Immature natural killer cell (primary cell): ENCODE measurements at regions not wholly inside any gene's neighbourhood (a gene's known extent, or its start where the extent isn't known, plus 50 kb on each side); places are given as distances from the start of the nearest gene placed in this dataset.
A peak's percentile ranks its signal among the peaks of the same experiment; 100 is the strongest.
"Not testable (repeated sequence)": the region's sequence is repeated elsewhere in the genome, so short reads cannot be mapped to it uniquely, and the experiment has no call there.

Source experiments
- DNase-seq, 3 donors: peaks; one replicate each; pipeline ENCODE4 v3.0.0; 2022; ENCODE audit warnings: mixed read lengths in 1 of 3
- H3K27ac Mint-ChIP-seq, 6 donors: one replicate each; pipeline ENCODE4 v1.8.0; 2020; ENCODE audit warnings: mixed read lengths in 6 of 6, mild to moderate bottlenecking in 5 of 6, inconsistent platforms in 4 of 6, moderate library complexity in 3 of 6
- H3K27me3 Mint-ChIP-seq, 3 donors: one replicate each; pipeline ENCODE4 v1.8.0; 2020 to 2021; ENCODE audit warnings: low read depth in 3 of 3, mild to moderate bottlenecking in 3 of 3, mixed read lengths in 3 of 3, moderate library complexity in 3 of 3, inconsistent platforms in 1 of 3
- H3K36me3 Mint-ChIP-seq, 3 donors: one replicate each; pipeline ENCODE4 v1.8.0; 2020; ENCODE audit warnings: mixed read lengths in 3 of 3, inconsistent platforms in 2 of 3, mild to moderate bottlenecking in 2 of 3
- H3K4me1 Mint-ChIP-seq, 2 donors: one replicate each; pipeline ENCODE4 v1.8.0; 2020; ENCODE audit warnings: inconsistent platforms in 2 of 2, mild to moderate bottlenecking in 2 of 2, mixed read lengths in 2 of 2, moderate library complexity in 1 of 2
- H3K4me3 Mint-ChIP-seq, 5 donors: one replicate each; pipeline ENCODE4 v1.8.0; 2020; ENCODE audit warnings: mild to moderate bottlenecking in 5 of 5, mixed read lengths in 5 of 5, inconsistent platforms in 3 of 5, moderate library complexity in 3 of 5
- H3K9me3 Mint-ChIP-seq, 6 donors: one replicate each; pipeline ENCODE4 v1.8.0; 2020; ENCODE audit warnings: mild to moderate bottlenecking in 6 of 6, mixed read lengths in 6 of 6, inconsistent platforms in 4 of 6, moderate library complexity in 3 of 6

DNA sequence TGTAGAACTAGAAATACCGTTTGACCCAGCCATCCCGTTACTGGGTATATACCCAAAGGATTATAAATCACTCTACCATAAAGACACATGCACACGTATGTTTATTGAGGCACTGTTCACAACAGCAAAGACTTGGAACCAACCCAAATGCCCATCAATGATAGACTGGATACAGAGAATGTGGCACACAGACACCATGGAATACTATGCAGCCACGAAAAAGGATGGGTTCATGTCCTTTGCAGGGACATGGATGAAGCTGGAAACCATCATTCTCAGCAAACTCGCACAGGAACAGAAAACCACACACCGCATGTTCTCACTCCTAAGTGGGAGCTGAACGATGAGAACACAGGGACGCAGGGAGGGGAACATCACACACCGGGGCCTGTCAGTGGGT, 85.6 kb upstream of the PPP2R3B start:
- H3K36me3 Mint-ChIP-seq, H3K27ac Mint-ChIP-seq, H3K4me1 Mint-ChIP-seq, H3K4me3 Mint-ChIP-seq, DNase-seq, H3K9me3 Mint-ChIP-seq, H3K27me3 Mint-ChIP-seq: not testable (repeated sequence)

DNA sequence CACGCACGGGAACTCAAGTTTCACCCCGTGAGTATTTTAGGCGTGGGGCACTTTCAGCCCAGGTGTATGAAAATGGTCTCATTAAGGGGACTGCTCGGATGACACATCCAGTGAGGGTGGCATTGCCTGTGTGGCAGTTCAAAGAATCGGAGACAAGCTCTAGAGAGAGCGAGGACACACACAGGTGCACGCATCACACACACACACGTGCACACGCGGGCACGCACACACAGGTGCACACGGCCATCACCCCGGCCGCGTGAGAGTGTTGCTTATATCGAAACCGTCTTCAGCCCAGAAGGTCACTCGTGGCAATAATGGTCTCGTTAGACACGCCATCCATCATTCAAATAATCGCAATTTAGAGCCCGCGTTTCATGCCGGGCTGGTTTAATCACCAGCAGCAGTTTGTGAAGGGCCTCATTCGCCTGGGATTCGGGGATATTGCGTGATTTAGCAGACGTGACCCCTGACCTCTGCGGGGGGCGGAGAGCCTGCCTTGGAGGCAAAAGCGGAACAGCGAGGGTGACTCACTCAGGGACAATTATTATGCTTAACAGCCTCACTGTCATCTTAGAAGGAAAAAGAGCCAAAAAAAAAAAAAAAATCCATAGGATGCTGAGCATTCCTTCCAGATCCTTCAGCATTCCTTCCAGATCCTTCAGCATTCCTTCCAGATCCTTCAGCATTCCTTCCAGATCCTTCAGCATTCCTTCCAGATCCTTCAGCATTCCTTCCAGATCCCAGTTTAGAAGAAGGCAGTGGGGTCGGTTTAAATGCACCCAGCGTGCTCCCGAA, 89.4 kb upstream of the PPP2R3B start:
- H3K27ac Mint-ChIP-seq: no peak overlapping the region
- no peaks in the 10 kb centered on the region for H3K36me3 Mint-ChIP-seq
- no peaks in the 10 kb centered on the region for H3K4me1 Mint-ChIP-seq
- peaks cover 0 to 2% (median 0%) of the 10 kb centered on the region in 3 donors for H3K27me3 Mint-ChIP-seq
- no peak for DNase-seq
- no peak overlapping the region for H3K4me3 Mint-ChIP-seq
- H3K9me3 Mint-ChIP-seq: peaks cover 0 to 8% (median 2%) of the 10 kb centered on the region in 6 donors

DNA sequence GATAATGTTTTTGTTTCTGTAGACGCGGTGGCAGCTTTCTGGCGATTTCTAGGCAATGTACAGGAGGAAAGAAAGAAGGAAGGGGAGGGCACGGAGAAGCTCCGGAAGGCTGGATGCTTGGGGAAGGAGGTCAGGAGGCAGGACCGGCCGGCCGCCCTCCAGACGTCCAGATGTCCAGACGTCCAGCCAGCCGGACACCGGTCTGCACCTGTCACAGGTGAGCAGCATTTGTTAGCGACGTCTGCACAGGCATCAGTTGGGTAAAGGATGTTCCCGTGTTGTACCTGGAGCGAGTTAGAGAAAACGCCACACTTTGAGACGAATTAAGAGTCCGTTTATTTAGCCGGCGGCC, 90.0 kb upstream of the PPP2R3B start:
- no peak overlapping the region for H3K27ac Mint-ChIP-seq
- DNase-seq: no peak
- peaks cover 0 to 6% (median under 1%) of the 10 kb centered on the region in 6 donors for H3K9me3 Mint-ChIP-seq
- no peaks in the 10 kb centered on the region for H3K4me1 Mint-ChIP-seq
- H3K27me3 Mint-ChIP-seq: peaks cover 0 to 2% (median 0%) of the 10 kb centered on the region in 3 donors
- no peak overlapping the region for H3K4me3 Mint-ChIP-seq
- no peaks in the 10 kb centered on the region for H3K36me3 Mint-ChIP-seq

DNA sequence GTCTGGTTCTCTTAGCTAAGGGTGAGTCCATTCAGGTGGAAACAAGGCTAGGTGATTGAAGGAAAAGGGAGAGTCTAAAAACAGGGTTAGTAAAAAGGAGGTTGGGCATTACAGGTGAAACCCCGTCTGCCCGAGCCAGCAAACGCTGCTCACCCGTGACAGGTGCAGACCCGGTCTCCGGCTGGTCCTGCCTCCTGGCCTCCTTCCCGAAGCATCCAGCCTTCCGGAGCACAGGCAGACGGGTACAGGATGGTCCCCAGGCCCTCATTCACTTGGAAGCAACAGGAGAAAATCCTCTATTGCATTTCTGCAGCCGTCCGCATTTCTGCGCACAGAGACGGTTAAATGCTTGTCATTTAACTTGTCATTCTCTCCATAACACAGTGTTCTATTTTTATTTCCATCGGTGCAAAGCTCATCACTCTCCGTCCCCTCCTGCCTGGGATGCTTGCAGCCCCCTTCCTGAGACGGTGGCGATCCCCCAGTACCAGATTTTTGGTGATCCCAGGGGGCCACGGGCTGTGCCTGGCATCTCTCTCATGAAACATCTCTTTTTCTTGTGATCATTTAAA, 90.8 kb upstream of the PPP2R3B start:
- no peaks in the 10 kb centered on the region for H3K36me3 Mint-ChIP-seq
- no peak overlapping the region for H3K27ac Mint-ChIP-seq
- H3K9me3 Mint-ChIP-seq: peaks cover 0 to 5% (median under 1%) of the 10 kb centered on the region in 6 donors
- no peaks in the 10 kb centered on the region for H3K4me1 Mint-ChIP-seq
- no peak for DNase-seq
- peaks cover 0 to 2% (median 0%) of the 10 kb centered on the region in 3 donors for H3K27me3 Mint-ChIP-seq
- no peak overlapping the region for H3K4me3 Mint-ChIP-seq

DNA sequence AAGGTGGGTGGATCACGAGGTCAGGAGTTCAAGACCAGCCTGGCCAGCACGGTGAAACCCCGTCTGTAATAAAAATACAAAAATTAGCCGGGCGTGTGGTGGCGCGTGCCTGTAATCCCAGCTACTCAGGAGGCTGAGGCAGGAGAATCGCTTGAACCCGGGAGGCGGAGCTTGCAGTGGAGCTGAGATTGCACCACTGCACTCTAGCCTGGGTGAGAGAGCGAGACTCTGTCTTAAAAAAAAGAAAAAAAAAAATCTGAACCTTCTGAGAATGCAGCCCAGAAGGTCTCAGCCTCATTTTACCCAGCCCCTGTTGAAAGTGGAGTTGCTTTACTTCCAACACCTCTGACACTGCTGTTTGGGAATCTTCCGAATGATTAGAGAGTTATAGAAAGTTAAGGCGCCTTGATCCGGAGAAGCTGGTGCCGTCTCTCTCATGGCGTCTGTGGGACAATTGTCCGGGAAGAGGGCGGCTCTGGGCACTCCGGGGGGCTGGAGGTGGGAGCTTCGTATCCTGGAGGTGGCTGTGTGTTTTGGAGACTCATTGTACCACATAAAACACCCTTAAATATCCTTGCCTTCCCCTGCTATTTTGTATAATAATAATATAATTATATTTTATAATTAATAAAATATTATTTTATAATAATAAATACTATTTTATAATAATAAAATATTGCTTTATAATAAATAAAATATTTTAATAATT, 92.7 kb upstream of the PPP2R3B start:
- Mint-ChIP-seq H3K36me3 (no peaks in the 10 kb centered on the region), H3K9me3 (peaks cover 0 to 5% (median 0%) of the 10 kb centered on the region in 6 donors), H3K4me3 (no peak overlapping the region), H3K4me1 (no peaks in the 10 kb centered on the region), H3K27me3 (peaks cover 0 to 4% (median 0%) of the 10 kb centered on the region in 3 donors), H3K27ac (no peak overlapping the region)
- DNase-seq: no peak

DNA sequence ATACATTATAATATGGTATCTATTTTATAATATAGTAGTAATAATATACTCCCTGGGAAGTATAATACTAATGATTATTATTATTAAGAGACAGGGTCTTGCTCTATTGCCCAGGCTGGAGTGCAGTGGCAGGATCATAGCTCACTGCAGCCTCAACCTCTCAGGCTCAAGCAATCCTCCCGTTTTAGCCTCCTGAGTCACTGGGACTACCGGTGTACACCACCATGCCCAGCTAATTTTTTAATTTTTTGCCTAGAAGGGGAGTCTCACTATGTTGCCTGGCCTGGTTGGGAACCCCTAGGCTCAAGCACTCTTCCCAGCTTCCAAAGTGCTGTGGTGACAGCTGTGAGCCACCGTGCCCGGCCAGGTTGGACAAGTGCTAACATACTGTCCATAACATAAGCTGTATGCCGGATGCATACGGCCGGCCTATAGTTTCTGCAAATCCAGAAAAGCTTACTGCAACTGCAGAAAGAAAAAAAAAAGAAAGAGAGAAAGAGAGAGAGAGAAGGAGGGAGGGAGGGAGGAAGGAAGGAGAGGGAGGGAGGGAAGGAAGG, 94.2 kb upstream of the PPP2R3B start:
- Mint-ChIP-seq H3K27ac (no peak overlapping the region), H3K4me1 (no peaks in the 10 kb centered on the region), H3K4me3 (no peak overlapping the region)

DNA sequence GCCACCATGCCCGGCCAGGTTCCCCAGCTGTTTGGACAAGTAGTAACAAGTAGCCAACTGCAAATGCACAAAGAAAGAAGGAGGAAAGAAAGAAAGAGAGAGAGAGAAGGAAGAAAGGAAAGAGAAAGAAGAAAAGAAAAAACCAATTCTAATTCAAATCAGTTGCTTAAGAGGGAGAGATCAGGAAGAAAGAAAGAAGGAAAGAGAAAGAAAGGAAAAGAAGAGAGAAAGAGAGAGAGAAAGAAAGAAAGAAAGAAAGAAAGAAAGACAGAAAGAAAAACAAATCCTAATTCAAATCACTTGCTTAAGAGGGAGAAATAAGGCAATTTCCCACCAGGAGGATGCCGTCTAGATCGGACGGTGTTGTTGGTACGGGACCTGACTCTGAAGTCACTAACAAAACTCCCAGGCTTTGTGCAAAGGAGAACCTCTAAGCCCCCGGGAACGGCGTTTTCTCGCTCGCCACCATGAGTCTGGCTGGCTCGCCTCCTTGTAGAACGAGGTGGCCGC, 95.5 kb upstream of the PPP2R3B start:
- no peak overlapping the region for H3K27ac Mint-ChIP-seq
- no peaks in the 10 kb centered on the region for H3K36me3 Mint-ChIP-seq
- no peak overlapping the region for H3K4me3 Mint-ChIP-seq
- H3K4me1 Mint-ChIP-seq: no peaks in the 10 kb centered on the region
- H3K9me3 Mint-ChIP-seq: peaks cover 0 to 11% (median 4%) of the 10 kb centered on the region in 6 donors
- H3K27me3 Mint-ChIP-seq: peaks cover 0 to 2% (median 0%) of the 10 kb centered on the region in 3 donors
- no peak for DNase-seq

More for the DNA sequence above, 94.2 kb upstream of the PPP2R3B start:
- Mint-ChIP-seq H3K27me3 (peaks cover 0 to 2% (median 0%) of the 10 kb centered on the region in 3 donors), H3K9me3 (peaks cover 0 to 9% (median 3%) of the 10 kb centered on the region in 6 donors), H3K36me3 (no peaks in the 10 kb centered on the region)
- no peak for DNase-seq

DNA sequence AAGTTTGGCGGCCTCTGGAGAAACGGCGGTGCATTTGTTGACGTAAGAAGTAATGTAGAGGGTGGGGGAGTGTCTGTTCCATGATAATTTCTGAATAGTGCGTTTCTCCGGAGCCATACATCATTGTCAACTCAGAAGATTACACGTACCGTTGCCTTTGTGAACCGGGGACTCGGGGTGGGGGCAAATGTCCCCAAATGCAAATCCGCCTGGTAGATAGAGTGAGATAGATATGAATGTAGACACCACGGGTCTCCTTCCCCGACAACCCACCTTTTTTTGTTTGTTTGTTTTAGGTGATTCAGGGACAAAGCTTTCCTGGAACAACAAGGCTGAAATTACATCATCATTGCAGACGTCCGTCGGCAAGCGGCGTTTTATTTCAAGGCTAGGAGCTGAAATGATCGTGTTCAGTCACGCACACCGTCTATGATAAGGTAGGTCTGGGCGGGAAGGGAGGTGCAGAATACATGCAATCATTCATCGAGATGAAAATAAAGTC, 96.0 kb upstream of the PPP2R3B start:
- no peak overlapping the region for H3K4me3 Mint-ChIP-seq
- H3K27me3 Mint-ChIP-seq: peaks cover 0 to 2% (median 0%) of the 10 kb centered on the region in 3 donors
- H3K9me3 Mint-ChIP-seq: peaks cover 0 to 11% (median 3%) of the 10 kb centered on the region in 6 donors
- peak in 1 of 3 donors; percentile 1 for DNase-seq
- H3K4me1 Mint-ChIP-seq: no peaks in the 10 kb centered on the region
- no peaks in the 10 kb centered on the region for H3K36me3 Mint-ChIP-seq
- H3K27ac Mint-ChIP-seq: no peak overlapping the region

DNA sequence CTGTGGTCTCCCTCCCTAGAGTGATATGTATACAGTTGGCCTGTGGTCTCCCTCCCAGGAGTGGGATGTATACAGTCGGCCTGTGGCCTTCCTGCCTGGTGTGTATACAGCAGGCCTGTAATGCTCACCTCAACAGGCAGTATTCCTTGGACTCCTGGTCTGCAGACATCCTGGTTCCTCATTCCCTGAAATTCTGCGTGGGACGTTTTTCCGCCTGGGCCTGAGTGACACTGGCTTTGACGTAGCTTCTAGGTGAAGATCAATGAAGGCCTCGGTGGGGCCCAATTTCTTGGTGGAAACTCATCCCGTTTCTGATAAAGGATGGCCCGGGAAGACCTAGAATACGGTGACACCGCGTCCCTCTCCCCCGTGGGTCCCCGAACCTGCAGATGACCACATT, 98.7 kb upstream of the PPP2R3B start:
- H3K9me3 Mint-ChIP-seq: peaks cover 0 to 11% (median 2%) of the 10 kb centered on the region in 6 donors
- DNase-seq: no peak
- no peak overlapping the region for H3K4me3 Mint-ChIP-seq
- peaks cover 0 to 2% (median 2%) of the 10 kb centered on the region in 3 donors for H3K27me3 Mint-ChIP-seq
- no peaks in the 10 kb centered on the region for H3K36me3 Mint-ChIP-seq
- no peak overlapping the region for H3K27ac Mint-ChIP-seq
- no peaks in the 10 kb centered on the region for H3K4me1 Mint-ChIP-seq

DNA sequence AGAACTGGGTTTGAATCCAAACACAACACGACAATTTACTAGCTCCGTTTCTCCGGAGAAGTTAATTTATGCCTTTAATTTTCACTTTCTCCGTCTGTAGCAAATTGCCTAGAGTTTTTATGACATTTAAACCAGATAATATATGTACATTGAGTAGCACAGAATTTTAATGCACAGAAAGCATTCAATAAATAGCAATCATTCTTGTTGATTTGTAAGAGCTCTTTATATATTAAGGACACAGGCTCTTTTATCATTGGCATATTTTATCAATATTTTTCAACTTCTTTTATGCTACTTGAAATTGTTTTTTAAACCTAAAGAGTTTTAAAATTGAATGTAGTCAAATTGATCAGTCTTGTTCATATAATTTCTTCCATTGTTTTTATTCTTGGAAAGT, 99.6 kb upstream of the PPP2R3B start:
- H3K36me3 Mint-ChIP-seq: no peaks in the 10 kb centered on the region
- H3K4me3 Mint-ChIP-seq: no peak overlapping the region
- no peak overlapping the region for H3K27ac Mint-ChIP-seq

DNA sequence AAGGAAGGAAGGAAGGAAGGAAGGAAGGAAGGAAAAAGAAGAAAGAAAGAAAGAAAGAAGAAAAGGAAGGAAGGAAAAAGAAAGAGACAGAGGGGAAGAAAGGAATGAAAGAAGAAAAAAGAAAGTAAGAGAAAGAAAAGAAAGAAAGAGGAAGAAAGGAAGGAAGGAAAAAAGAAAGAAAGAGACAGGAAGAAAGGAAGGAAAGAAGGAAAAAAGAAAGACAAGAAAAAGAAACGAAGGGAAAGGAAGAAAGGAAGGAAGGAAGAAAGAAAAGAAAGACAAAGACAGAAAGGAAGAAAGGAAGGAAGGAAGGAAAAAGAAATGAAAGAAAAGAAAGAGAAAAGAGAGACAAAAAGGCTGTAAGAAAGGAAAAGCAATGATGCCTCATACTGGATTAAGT, 101.1 kb upstream of the PPP2R3B start:
- Mint-ChIP-seq H3K27me3 (peaks cover 2 to 5% (median 3%) of the 10 kb centered on the region in 3 donors), H3K4me1 (no peaks in the 10 kb centered on the region), H3K4me3 (no peak overlapping the region), H3K9me3 (peaks cover 0 to 11% (median 1%) of the 10 kb centered on the region in 6 donors), H3K36me3 (no peaks in the 10 kb centered on the region), H3K27ac (no peak overlapping the region)
- DNase-seq: no peak

More for the DNA sequence above, 99.6 kb upstream of the PPP2R3B start:
- no peaks in the 10 kb centered on the region for H3K4me1 Mint-ChIP-seq
- peaks cover 0 to 11% (median 1%) of the 10 kb centered on the region in 6 donors for H3K9me3 Mint-ChIP-seq
- no peak for DNase-seq
- H3K27me3 Mint-ChIP-seq: peaks cover 1 to 2% (median 2%) of the 10 kb centered on the region in 3 donors

DNA sequence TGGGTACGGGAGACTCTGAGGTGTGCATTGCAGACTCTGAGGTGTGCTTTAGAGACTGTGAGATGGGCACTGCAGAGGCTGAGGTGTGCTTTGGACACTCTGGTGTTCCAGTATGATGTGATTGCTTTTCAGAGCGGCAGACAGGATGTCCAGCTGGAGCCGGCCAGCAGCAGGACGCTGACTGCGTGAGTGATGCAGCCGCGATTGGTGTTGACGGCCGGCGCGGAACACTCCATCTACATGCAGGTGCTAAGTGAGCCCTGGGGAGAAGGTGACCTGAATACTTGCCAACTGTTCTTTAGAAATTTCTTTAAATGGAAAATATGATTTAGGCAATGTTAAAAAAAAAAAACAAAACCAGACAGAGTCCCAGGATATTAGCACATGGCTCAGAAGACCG, 103.1 kb upstream of the PPP2R3B start:
- Mint-ChIP-seq H3K36me3 (no peaks in the 10 kb centered on the region), H3K9me3 (peaks cover 0 to 7% (median 1%) of the 10 kb centered on the region in 6 donors), H3K27me3 (peaks cover 0 to 5% (median 3%) of the 10 kb centered on the region in 3 donors), H3K27ac (no peak overlapping the region), H3K4me1 (no peaks in the 10 kb centered on the region), H3K4me3 (no peak overlapping the region)
- no peak for DNase-seq

DNA sequence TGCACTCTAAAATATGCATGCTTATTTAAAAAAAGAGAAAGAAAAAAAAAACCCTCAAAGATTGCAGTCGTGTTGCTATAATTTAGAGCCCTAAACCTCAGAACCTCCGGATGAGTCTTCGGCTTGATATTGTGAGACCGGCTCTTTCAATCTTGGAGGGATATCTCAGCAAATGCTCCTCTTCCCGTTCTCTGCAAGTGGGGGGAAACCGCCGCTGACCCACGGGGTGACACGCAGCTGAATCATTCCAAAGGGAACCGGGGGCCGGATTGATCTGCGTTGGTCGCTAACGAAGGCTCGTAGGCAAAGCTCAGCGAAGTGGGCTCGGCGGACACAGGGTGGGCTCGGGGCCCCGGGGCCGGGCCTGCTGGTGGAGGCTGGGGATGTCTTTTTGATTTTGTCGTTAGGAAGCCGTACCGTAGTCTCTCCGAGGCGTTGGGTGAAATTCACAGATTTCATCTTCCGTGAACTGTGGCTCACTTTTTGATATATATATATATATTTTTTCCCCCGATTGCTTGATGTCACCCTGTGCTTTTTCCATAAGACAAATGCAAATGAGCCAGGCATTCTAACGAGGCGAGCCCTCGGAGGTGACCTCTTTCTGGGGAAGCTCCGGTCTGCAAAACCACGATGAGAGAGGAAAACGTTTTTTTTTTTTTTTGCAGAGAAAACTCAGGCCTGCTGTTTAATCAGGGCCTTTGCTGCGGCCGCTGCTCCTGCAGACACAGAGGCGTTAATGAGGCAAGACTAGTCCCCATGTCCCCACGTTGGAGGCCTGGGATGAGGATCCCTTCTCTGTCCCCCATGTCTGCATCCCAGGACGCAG, 110.7 kb upstream of the PPP2R3B start:
- Mint-ChIP-seq H3K27ac (no peak overlapping the region), H3K4me3 (no peak overlapping the region), H3K9me3 (peaks cover 0 to 3% (median 0%) of the 10 kb centered on the region in 6 donors), H3K36me3 (no peaks in the 10 kb centered on the region), H3K4me1 (no peaks in the 10 kb centered on the region), H3K27me3 (peaks cover under 1 to 8% (median 4%) of the 10 kb centered on the region in 3 donors)
- DNase-seq: no peak
